CD8-positive, alpha-beta memory T cell (primary cell): ENCODE measurements at regions not wholly inside any gene's neighbourhood (a gene's known extent, or its start where the extent isn't known, plus 50 kb on each side); places are given as distances from the start of the nearest gene placed in this dataset.

Source experiments
- CTCF ChIA-PET: fragments of 350-600 bp; sonication (Branson Sonifier 250); formaldehyde crosslinking; loops from one replicate; lab custom pipeline; 2021; ENCODE audit warnings: antibody characterized with exemption; lab: Charles Lee
- POLR2A ChIA-PET: fragments of 350-600 bp; sonication (Branson Sonifier 250); formaldehyde crosslinking; loops from one replicate; lab custom pipeline; 2021; ENCODE audit warnings: antibody characterized with exemption; lab: Charles Lee
- DNase-seq, 5 donors: peaks; one replicate each; pipeline versions ENCODE4 v3.0.0 to v3.0.0-alpha.2; 2020 to 2022; ENCODE audit warnings: mixed read lengths in 1 of 5
- H3K27ac ChIP-seq: one replicate; pipeline ENCODE4 v1.7.0; 2013; ENCODE audit warnings: low read depth, mild to moderate bottlenecking, low read length, moderate library complexity
- H3K27me3 ChIP-seq: 2 replicates; pipeline ENCODE4 v1.7.0; 2013; ENCODE audit warnings: low read length, mild to moderate bottlenecking; ENCODE audit not compliant: insufficient read depth, poor library complexity, severe bottlenecking
- H3K36me3 ChIP-seq: 2 replicates; pipeline ENCODE4 v1.7.0; 2013; ENCODE audit warnings: mild to moderate bottlenecking, low read length, moderate library complexity; ENCODE audit not compliant: insufficient read depth
- H3K4me1 ChIP-seq: 2 replicates; pipeline ENCODE4 v1.7.0; 2013; ENCODE audit warnings: mild to moderate bottlenecking, low read length, moderate library complexity; ENCODE audit not compliant: insufficient read depth
- H3K4me3 ChIP-seq: 2 replicates; pipeline ENCODE4 v1.7.0; 2013; ENCODE audit warnings: mild to moderate bottlenecking, low read length
- H3K9me3 ChIP-seq: 2 replicates; pipeline ENCODE4 v1.7.0; 2013; ENCODE audit warnings: mild to moderate bottlenecking, low read length
- H3K27ac Mint-ChIP-seq, 8 donors: one replicate each; pipeline ENCODE4 v1.8.0; 2020 to 2021; ENCODE audit warnings: mixed read lengths in 8 of 8, mild to moderate bottlenecking in 6 of 8, inconsistent platforms in 3 of 8, moderate library complexity in 3 of 8
- H3K27me3 Mint-ChIP-seq, 2 donors: one replicate each; pipeline ENCODE4 v1.8.0; 2020 to 2021; ENCODE audit warnings: mixed read lengths in 2 of 2, mild to moderate bottlenecking in 1 of 2, moderate library complexity in 1 of 2
- H3K36me3 Mint-ChIP-seq, 3 donors: one replicate each; pipeline ENCODE4 v1.8.0; 2020 to 2021; ENCODE audit warnings: mixed read lengths in 3 of 3, inconsistent platforms in 1 of 3, mild to moderate bottlenecking in 1 of 3
- H3K4me1 Mint-ChIP-seq, 3 donors: one replicate each; pipeline ENCODE4 v1.8.0; 2020 to 2021; ENCODE audit warnings: mixed read lengths in 3 of 3, inconsistent platforms in 1 of 3, mild to moderate bottlenecking in 1 of 3
- H3K4me3 Mint-ChIP-seq, 7 donors: one replicate each; pipeline ENCODE4 v1.8.0; 2020 to 2021; ENCODE audit warnings: mixed read lengths in 7 of 7, mild to moderate bottlenecking in 6 of 7, moderate library complexity in 4 of 7, inconsistent platforms in 2 of 7
- H3K9me3 Mint-ChIP-seq, 5 donors: one replicate each; pipeline ENCODE4 v1.8.0; 2020 to 2022; ENCODE audit warnings: mixed read lengths in 5 of 5, mild to moderate bottlenecking in 3 of 5, moderate library complexity in 2 of 5, inconsistent platforms in 1 of 5

DNA sequence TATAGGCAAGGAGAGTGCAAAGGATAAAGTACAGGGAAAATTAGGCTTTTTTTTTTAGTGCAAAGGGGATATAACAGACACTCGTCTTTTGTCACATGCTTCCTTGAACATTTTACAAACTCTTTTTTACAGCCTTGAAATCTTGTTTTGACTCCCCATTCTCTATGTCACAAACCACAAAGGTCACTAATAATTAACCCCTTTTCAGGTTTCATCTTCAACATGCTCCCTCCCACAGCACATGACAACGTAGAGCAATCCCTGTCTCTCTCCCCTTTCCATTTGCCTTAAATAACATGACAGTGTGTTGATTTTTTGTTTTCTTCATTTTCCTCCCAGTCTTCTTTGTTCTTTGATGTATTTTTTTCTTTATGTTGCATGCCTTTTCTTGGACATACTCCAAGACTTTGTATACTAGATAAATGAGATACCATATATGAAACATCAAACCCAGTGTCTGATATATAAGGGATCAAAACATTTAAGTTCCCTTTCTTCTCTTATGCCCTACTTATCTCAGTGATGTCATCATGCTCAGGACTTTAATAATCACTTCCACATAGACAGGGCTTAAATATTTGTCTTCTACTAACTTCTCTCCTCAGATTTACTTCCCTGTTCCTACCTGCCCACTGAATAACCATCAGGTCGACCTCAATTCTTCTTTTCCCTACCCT, 378.7 kb upstream of the HSF2 start:
- H3K4me3 ChIP-seq, result no peak overlapping the region
- no peaks in the 10 kb centered on the region for H3K27me3 ChIP-seq
- no peak for DNase-seq
- Mint-ChIP-seq H3K4me1 (no peaks in the 10 kb centered on the region), H3K4me3 (no peak overlapping the region), H3K36me3 (no peaks in the 10 kb centered on the region), H3K27ac (no peak overlapping the region), H3K27me3 (peaks cover 0 to 1% of the 10 kb centered on the region in 2 donors), H3K9me3 (peaks cover 0 to 4% (median 0%) of the 10 kb centered on the region in 5 donors)
- no peaks in the 10 kb centered on the region for H3K9me3 ChIP-seq
- ChIA-PET CTCF (no interaction called here), POLR2A (no interaction called here)
- no peaks in the 10 kb centered on the region for H3K4me1 ChIP-seq
- no peak overlapping the region for H3K27ac ChIP-seq
- H3K36me3 ChIP-seq, result no peaks in the 10 kb centered on the region

DNA sequence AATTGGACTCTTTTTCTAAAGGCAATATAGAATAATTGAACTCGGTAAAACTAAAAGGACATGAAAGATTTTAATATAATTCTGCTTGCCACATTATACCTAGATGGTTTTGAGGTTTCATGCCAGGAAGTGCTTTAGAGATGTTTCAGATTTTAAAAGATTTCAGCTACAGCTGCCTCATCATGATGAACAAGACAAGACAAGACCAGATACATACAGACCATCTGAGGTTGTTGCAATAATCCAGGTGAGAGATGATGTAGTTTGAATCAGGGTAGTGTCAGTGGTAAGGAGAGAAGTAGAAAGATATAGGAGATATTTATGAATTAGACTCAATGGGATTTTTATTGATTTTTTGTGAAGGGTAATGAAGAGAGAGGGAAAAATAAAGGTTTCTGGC, 374.3 kb upstream of the HSF2 start:
- Mint-ChIP-seq H3K4me1 (no peaks in the 10 kb centered on the region), H3K4me3 (no peak overlapping the region), H3K36me3 (no peaks in the 10 kb centered on the region), H3K27me3 (peaks cover 0 to 1% of the 10 kb centered on the region in 2 donors), H3K9me3 (peaks cover 0 to 4% (median 0%) of the 10 kb centered on the region in 5 donors), H3K27ac (no peak overlapping the region)
- Histone ChIP-seq H3K4me1 (no peaks in the 10 kb centered on the region), H3K9me3 (no peaks in the 10 kb centered on the region), H3K4me3 (no peak overlapping the region), H3K36me3 (no peaks in the 10 kb centered on the region), H3K27me3 (no peaks in the 10 kb centered on the region), H3K27ac (no peak overlapping the region)
- no peak for DNase-seq
- POLR2A ChIA-PET, result no interaction called here
- CTCF ChIA-PET, result no interaction called here

DNA sequence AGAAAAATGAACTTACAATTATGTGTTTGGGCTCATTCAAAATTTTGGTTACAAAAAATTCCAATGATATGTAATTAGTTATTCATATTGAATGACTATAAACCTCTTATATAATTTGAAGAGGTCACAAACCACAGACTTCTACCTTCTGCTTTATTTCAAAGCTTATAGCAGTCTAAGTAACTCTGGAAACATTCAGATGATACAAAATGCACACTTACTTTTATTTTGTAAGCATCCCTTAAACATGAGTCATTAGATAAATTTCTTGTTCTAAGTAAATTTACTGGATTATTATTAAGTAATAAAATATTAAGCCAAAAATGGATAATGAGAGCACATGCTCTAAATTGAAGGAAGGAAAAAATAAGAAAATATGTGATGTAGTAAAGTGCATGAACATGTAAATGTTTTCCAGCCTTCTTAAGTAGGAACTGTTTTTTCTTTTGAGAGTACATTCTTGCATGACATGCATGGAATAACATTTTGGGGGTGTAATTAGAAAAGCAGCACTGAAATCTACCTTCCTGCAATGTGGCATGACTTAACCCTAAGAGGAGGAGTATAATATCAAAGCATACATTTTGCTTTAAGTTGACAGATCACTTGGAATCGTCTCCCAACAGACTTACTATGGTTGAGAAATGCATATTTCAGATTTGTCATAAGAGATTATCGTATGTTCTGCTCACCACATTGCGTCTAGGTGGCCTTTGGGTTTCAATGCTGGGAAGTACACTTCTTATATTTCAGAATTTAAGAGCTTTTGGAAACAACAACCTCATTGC, 372.7 kb upstream of the HSF2 start:
- H3K36me3 Mint-ChIP-seq, result no peaks in the 10 kb centered on the region
- no peaks in the 10 kb centered on the region for H3K9me3 ChIP-seq
- no peak for DNase-seq
- H3K4me1 ChIP-seq, result no peaks in the 10 kb centered on the region
- H3K27me3 ChIP-seq, result no peaks in the 10 kb centered on the region
- ChIA-PET CTCF (no interaction called here), POLR2A (no interaction called here)
- no peak overlapping the region for H3K27ac Mint-ChIP-seq
- H3K4me3 ChIP-seq, result no peak overlapping the region
- no peaks in the 10 kb centered on the region for H3K36me3 ChIP-seq
- no peaks in the 10 kb centered on the region for H3K4me1 Mint-ChIP-seq
- H3K4me3 Mint-ChIP-seq, result no peak overlapping the region
- no peak overlapping the region for H3K27ac ChIP-seq
- peaks cover 0 to 2% (median 0%) of the 10 kb centered on the region in 5 donors for H3K9me3 Mint-ChIP-seq
- H3K27me3 Mint-ChIP-seq, result peaks cover 0 to 1% of the 10 kb centered on the region in 2 donors

DNA sequence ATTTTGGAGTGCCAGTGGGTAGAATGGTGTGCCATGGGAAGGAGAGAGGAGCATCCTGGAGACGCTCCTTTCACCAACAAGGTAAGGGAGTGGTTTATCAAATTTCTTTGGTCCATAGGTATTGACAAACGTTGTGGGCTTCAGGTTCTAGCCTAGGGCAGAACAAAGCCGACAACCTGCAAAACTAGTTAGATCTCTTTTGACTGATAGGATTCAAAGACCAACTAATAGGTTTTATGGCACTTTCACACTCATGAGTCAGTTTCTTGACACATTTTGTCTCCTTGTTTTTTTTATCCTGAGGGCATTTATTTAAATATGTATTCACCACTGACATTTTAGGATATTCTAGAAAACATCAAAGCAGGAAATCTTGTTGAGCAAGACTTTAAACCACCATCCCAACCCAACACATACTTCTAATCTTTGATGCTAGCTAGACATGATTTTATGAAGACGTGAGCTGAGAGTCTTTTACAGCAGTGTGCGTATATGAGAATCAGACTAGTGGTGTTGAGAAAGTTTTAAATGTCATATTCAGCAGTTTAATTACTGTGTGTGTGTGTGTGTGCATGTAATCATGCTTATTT, 370.4 kb upstream of the HSF2 start:
- Histone ChIP-seq H3K4me1 (no peaks in the 10 kb centered on the region), H3K9me3 (no peaks in the 10 kb centered on the region), H3K36me3 (no peaks in the 10 kb centered on the region), H3K4me3 (no peak overlapping the region), H3K27ac (no peak overlapping the region), H3K27me3 (no peaks in the 10 kb centered on the region)
- no peaks in the 10 kb centered on the region for H3K27me3 Mint-ChIP-seq
- peaks cover 0 to 2% (median 0%) of the 10 kb centered on the region in 5 donors for H3K9me3 Mint-ChIP-seq
- no peaks in the 10 kb centered on the region for H3K36me3 Mint-ChIP-seq
- ChIA-PET CTCF (no interaction called here), POLR2A (no interaction called here)
- DNase-seq, result no peak
- no peak overlapping the region for H3K27ac Mint-ChIP-seq
- H3K4me3 Mint-ChIP-seq, result no peak overlapping the region
- no peaks in the 10 kb centered on the region for H3K4me1 Mint-ChIP-seq

DNA sequence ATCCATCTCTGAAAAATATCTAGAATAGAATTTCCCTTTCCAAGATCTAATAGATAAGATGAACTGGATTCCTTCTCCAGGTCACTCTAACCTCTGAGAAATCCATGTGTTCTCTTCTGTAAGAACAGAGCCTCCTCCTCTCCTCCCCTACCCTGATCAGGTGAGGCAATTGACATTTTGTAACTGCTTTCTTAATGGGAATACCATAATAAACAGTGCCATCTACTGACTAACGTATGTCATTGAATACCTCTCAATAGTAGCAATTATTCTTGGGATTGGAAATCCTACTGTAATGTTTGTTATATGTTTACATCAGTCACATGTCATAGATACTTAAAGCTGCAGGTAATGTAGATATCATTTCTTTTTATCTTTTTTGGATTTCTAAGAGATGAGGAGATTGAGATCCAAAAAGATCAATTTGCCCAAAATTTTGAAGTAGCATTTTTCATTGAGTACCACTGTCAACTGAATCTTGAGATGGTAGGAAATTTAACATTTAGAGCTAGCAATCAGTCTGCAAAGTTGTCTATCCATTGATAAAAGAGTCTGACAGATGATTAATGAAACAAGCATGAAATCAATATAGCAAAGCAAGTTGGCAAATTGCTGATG, 365.8 kb upstream of the HSF2 start:
- CTCF ChIA-PET, result no interaction called here
- Histone ChIP-seq H3K4me1 (no peaks in the 10 kb centered on the region), H3K27ac (no peak overlapping the region), H3K27me3 (no peaks in the 10 kb centered on the region), H3K36me3 (no peaks in the 10 kb centered on the region), H3K4me3 (no peak overlapping the region), H3K9me3 (no peaks in the 10 kb centered on the region)
- POLR2A ChIA-PET, result no interaction called here
- Mint-ChIP-seq H3K27me3 (no peaks in the 10 kb centered on the region), H3K36me3 (no peaks in the 10 kb centered on the region), H3K4me3 (no peak overlapping the region), H3K27ac (no peak overlapping the region), H3K4me1 (no peaks in the 10 kb centered on the region), H3K9me3 (peaks cover 0 to 2% (median 0%) of the 10 kb centered on the region in 5 donors)
- DNase-seq, result peak in 1 of 5 donors; percentile 31

DNA sequence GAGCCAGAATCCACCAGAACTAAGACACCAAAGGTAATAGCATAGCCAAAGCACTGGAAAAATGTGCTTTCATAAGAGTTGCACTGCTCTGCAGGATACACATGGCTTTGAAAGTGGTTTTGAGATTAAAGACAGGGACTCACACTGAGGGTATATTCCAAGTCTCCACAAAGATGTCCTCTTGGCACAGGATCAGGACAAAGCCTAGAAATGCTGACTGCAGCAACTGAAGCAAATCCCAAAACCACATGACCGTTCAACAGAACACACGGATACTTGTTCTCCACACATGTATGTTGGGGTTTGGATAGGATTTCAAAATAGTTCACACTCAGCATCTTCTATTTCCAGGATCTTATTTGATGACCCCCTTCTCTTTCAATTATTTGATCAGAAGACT, 364.3 kb upstream of the HSF2 start:
- ChIA-PET POLR2A (no interaction called here), CTCF (no interaction called here)
- H3K4me3 ChIP-seq, result no peak overlapping the region
- no peaks in the 10 kb centered on the region for H3K27me3 ChIP-seq
- no peaks in the 10 kb centered on the region for H3K4me1 ChIP-seq
- H3K27me3 Mint-ChIP-seq, result no peaks in the 10 kb centered on the region
- no peak for DNase-seq
- H3K9me3 ChIP-seq, result no peaks in the 10 kb centered on the region
- no peaks in the 10 kb centered on the region for H3K4me1 Mint-ChIP-seq
- H3K4me3 Mint-ChIP-seq, result no peak overlapping the region
- H3K27ac Mint-ChIP-seq, result no peak overlapping the region
- H3K9me3 Mint-ChIP-seq, result peaks cover 0 to 2% (median 0%) of the 10 kb centered on the region in 5 donors
- no peaks in the 10 kb centered on the region for H3K36me3 Mint-ChIP-seq
- no peaks in the 10 kb centered on the region for H3K36me3 ChIP-seq
- no peak overlapping the region for H3K27ac ChIP-seq

DNA sequence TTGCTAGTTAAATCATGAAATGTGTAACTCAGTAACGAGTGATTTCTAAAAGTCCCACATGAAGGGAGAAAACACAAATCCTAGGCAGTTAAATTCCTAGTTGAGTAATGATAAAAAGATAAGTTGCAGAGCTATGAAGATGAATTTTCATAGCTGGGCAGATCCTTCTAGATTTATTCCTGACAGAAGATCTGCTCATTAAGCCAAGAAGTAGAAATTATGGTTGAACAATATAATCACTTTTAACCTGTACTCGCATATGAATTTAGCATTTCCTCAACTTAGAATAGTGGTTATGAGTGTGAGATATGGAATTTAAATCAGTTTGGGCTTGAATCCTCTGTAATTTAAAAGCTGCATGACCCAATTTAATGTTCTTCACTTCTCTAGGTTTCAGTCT, 359.2 kb upstream of the HSF2 start:
- Histone ChIP-seq H3K4me3 (no peak overlapping the region), H3K9me3 (no peaks in the 10 kb centered on the region), H3K36me3 (no peaks in the 10 kb centered on the region), H3K27ac (no peak overlapping the region), H3K4me1 (no peaks in the 10 kb centered on the region), H3K27me3 (no peaks in the 10 kb centered on the region)
- peaks cover 0 to 6% (median 0%) of the 10 kb centered on the region in 5 donors for H3K9me3 Mint-ChIP-seq
- H3K27me3 Mint-ChIP-seq, result peaks cover 2 to 4% of the 10 kb centered on the region in 2 donors
- H3K4me3 Mint-ChIP-seq, result no peak overlapping the region
- ChIA-PET POLR2A (no interaction called here), CTCF (no interaction called here)
- no peaks in the 10 kb centered on the region for H3K36me3 Mint-ChIP-seq
- H3K27ac Mint-ChIP-seq, result no peak overlapping the region
- no peak for DNase-seq
- H3K4me1 Mint-ChIP-seq, result no peaks in the 10 kb centered on the region

DNA sequence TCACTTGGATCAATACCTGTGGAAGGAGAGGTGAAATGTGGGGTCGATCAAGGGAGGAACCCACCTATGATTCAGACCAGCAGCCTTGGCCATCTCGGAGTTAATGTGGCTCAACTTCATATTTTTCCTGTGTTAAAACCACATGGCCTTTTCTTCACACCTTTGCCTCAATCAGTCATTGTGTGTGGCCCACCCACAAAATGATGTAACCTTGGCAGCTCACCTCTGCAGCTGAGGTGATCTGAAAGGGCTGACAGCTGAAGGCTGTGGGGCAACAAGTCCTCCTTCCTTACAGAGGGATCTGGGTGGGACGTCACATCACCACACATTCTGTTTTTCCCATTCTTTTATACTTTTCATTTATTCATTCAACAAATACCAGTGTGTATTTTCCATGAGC, 357.1 kb upstream of the HSF2 start:
- no peak overlapping the region for H3K27ac Mint-ChIP-seq
- no peak overlapping the region for H3K27ac ChIP-seq
- H3K4me1 Mint-ChIP-seq, result no peaks in the 10 kb centered on the region
- DNase-seq, result no peak
- H3K27me3 ChIP-seq, result no peaks in the 10 kb centered on the region
- ChIA-PET POLR2A (no interaction called here), CTCF (no interaction called here)
- no peak overlapping the region for H3K4me3 ChIP-seq
- no peaks in the 10 kb centered on the region for H3K36me3 ChIP-seq
- H3K4me1 ChIP-seq, result no peaks in the 10 kb centered on the region
- H3K36me3 Mint-ChIP-seq, result no peaks in the 10 kb centered on the region
- no peaks in the 10 kb centered on the region for H3K9me3 ChIP-seq
- peaks cover 0 to 6% (median 0%) of the 10 kb centered on the region in 5 donors for H3K9me3 Mint-ChIP-seq
- H3K27me3 Mint-ChIP-seq, result peaks cover 4% of the 10 kb centered on the region in 2 donors
- H3K4me3 Mint-ChIP-seq, result peak overlapping the region in 1 of 7 donors; percentile 61
